GM12873 (cell line): ENCODE measurements at regions not wholly inside any gene's neighbourhood (a gene's known extent, or its start where the extent isn't known, plus 50 kb on each side); places are given as distances from the start of the nearest gene placed in this dataset.

Experiments
- TF ChIP-seq, protein P1 (sequence below): IDR thresholded peaks from 2 replicates; pipeline ENCODE4 v1.5.1; 2012; ENCODE audit warnings: low read depth, mild to moderate bottlenecking, moderate library complexity, low read length, control low read depth; ENCODE audit not compliant: insufficient read depth; ENCODE audit errors: missing control alignments

DNA sequence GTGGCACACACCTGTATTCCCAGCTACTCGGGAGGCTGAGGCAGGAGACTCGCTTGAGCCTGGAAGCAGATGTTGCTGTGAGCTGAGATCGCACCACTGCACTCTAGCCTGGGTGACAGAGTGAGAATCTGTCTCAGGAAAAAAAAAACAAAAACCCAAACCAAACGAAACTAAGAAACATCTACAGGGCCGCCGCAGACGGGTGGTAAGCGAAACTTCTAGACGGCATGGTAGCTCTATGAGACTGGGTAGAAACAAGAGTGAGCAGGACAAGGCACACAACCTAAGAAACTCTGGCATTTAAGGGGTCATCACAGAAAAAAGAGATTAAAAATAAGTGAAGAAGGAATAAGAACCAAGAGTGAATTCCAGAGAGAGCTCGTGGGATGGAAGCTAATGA, 454.8 kb upstream of the KLF4 start:
- TF ChIP-seq, protein P1, sequence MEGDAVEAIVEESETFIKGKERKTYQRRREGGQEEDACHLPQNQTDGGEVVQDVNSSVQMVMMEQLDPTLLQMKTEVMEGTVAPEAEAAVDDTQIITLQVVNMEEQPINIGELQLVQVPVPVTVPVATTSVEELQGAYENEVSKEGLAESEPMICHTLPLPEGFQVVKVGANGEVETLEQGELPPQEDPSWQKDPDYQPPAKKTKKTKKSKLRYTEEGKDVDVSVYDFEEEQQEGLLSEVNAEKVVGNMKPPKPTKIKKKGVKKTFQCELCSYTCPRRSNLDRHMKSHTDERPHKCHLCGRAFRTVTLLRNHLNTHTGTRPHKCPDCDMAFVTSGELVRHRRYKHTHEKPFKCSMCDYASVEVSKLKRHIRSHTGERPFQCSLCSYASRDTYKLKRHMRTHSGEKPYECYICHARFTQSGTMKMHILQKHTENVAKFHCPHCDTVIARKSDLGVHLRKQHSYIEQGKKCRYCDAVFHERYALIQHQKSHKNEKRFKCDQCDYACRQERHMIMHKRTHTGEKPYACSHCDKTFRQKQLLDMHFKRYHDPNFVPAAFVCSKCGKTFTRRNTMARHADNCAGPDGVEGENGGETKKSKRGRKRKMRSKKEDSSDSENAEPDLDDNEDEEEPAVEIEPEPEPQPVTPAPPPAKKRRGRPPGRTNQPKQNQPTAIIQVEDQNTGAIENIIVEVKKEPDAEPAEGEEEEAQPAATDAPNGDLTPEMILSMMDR, result no peak

GRCh38 chr9:107943901-107944300, 454.3 kb upstream of the KLF4 start:
- TF ChIP-seq, protein P1, result no peak

GRCh38 chr9:107942856-107943255, 453.3 kb upstream of the KLF4 start:
- TF ChIP-seq, protein P1, result no peak

- TF ChIP-seq, protein P1, result no peak
Observed at GRCh38 chr9:107942291-107942690, 452.7 kb upstream of the KLF4 start.

GRCh38 chr9:107940616-107941595, 451.3 kb upstream of the KLF4 start:
- TF ChIP-seq, protein P1, result no peak

DNA sequence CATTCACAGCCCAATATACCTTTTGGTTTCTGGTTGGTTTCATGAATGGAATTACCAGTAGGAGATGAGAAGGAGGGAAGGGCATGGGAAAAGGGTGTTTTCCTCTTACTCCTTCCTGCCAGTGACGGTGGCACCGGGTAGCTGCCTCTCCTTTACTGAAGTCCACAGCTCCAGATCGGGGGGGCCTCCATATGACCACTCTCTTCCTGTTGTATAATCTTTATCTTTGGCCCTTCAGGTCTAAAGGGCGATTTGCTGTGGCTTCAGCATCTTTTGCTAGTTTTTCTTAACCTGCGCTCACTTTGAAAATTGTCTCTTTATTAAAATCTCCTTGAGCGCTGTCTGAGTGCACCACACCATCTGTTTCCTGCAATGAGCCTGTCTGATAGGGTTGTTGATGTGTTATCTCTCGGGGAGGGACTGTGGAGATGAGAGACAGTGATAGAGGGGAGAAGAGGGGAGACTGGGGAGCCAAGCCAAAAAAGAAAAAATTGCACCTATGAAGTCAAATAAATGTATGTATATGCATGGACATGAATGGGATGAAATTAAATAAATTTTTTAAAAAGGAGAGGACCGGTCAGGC, 449.3 kb upstream of the KLF4 start:
- TF ChIP-seq, protein P1, result no peak

DNA sequence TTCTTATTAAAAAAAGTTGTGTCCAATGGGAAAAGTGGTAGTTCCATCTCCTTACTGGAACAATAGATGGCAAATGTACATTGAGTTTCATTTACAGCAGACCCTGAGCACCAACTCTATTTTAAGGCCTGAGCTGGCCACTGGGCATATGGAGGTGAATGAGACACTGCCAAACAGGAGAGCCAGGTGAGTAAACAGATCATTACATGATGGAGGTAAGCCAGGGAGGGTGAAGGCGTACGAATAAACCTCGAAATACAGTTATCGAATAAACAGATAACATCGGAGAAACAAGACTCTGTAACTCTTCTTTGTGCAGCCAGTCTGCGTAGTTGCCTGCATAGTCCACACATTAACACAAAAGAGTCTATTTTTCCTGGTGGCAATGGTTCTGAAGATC, 446.4 kb upstream of the KLF4 start:
- TF ChIP-seq, protein P1, result no peak
